Endothelial cell of umbilical vein (primary cell): ENCODE measurements at regions not wholly inside any gene's neighbourhood (a gene's known extent, or its start where the extent isn't known, plus 50 kb on each side); places are given as distances from the start of the nearest gene placed in this dataset.
A peak's percentile ranks its signal among the peaks of the same experiment; 100 is the strongest.

Experiments used
- BruUV-seq: library from RNA; stranded (reverse); fragments of 400-500 nt; replicated peaks from 2 replicates; lab custom pipeline; 2021; lab: Mats Ljungman, UMichigan
- CTCF ChIA-PET: fragments of 300-600, 350-600 bp; sonication (Branson Sonifier 250); formaldehyde crosslinking; loops from one replicate; lab custom pipeline; 2021; ENCODE audit warnings: antibody characterized with exemption, inconsistent platforms; lab: Charles Lee
- POLR2A ChIA-PET: fragments of 300-600, 350-600 bp; sonication (Branson Sonifier 250); formaldehyde crosslinking; loops from one replicate; lab custom pipeline; 2021; ENCODE audit warnings: antibody characterized with exemption, inconsistent platforms; lab: Charles Lee
- DNase-seq: peaks from one replicate; pipeline ENCODE4 v3.0.0-alpha.2; 2011; ENCODE audit warnings: low read depth, low spot score
- FAIRE-seq: peaks from 2 replicates; lab custom pipeline; 2011; peaks lifted over from hg19 to GRCh38; lab: Jason Lieb, UNC
- H2AFZ ChIP-seq: 2 replicates; pipeline ENCODE4 v1.6.0; 2012; ENCODE audit warnings: low read depth, low read length, control low read depth, inconsistent platforms
- H3K27ac ChIP-seq: 2 replicates; pipeline ENCODE4 v1.5.1; 2011; ENCODE audit warnings: low read depth, mild to moderate bottlenecking, control low read depth, low read length, moderate library complexity; ENCODE audit not compliant: insufficient read depth
- H3K27me3 ChIP-seq, 2 experiments: 2 replicates each; pipeline versions ENCODE4 v1.6.0 to v1.6.1; 2011; ENCODE audit warnings: low read length in 2 of 2, mixed read lengths in 1 of 2; ENCODE audit not compliant: control insufficient read depth in 2 of 2, insufficient read depth in 2 of 2
- H3K36me3 ChIP-seq, 2 experiments: 2 replicates in 1 of 2; 3 replicates in 1 of 2; pipeline ENCODE4 v1.5.1; 2011; ENCODE audit warnings: low read length in 2 of 2, mild to moderate bottlenecking in 1 of 2, moderate library complexity in 1 of 2; ENCODE audit not compliant: control insufficient read depth in 2 of 2, insufficient read depth in 2 of 2; ENCODE audit errors: extremely low read depth in 1 of 2
- H3K4me1 ChIP-seq: 3 replicates; pipeline ENCODE4 v1.5.1; 2011; ENCODE audit warnings: mild to moderate bottlenecking, low read length; ENCODE audit not compliant: control insufficient read depth, insufficient read depth; ENCODE audit errors: extremely low read depth
- H3K4me2 ChIP-seq: 2 replicates; pipeline ENCODE4 v1.6.1; 2011; ENCODE audit warnings: low read length, control low read depth, mixed read lengths; ENCODE audit not compliant: insufficient read depth
- H3K4me3 ChIP-seq, 3 experiments: fragments of 200-600 bp in 1 of 3; sonication (generic), shearing (Covaris generic) in 1 of 3; replicated peaks in 1 of 3; 2 replicates each; pipeline ENCODE4 v1.5.1; 2011 to 2016; ENCODE audit warnings: control low read depth in 3 of 3, low read length in 3 of 3, mild to moderate bottlenecking in 2 of 3, inconsistent platforms in 1 of 3, low read depth in 1 of 3, moderate library complexity in 1 of 3; ENCODE audit not compliant: insufficient read depth in 1 of 3
- H3K79me2 ChIP-seq: 2 replicates; pipeline ENCODE4 v1.6.0; 2012; ENCODE audit warnings: low read length, inconsistent platforms; ENCODE audit not compliant: control insufficient read depth, insufficient read depth
- H3K9ac ChIP-seq: replicated peaks from 2 replicates; pipeline ENCODE3; 2011; ENCODE audit warnings: low read length, control low read depth; ENCODE audit not compliant: insufficient read depth; ENCODE audit errors: extremely low read depth
- H3K9me1 ChIP-seq: replicated peaks from 3 replicates; pipeline ENCODE4 v1.6.0; 2011; ENCODE audit warnings: mild to moderate bottlenecking, low read length; ENCODE audit not compliant: control insufficient read depth, insufficient read depth; ENCODE audit errors: extremely low read depth
- H3K9me3 ChIP-seq: replicated peaks from 2 replicates; pipeline ENCODE4 v1.5.1; 2012; ENCODE audit warnings: low read length, inconsistent platforms; ENCODE audit not compliant: control insufficient read depth, insufficient read depth
- H4K20me1 ChIP-seq: replicated peaks from 2 replicates; pipeline ENCODE3; 2011; ENCODE audit warnings: mild to moderate bottlenecking, low read length; ENCODE audit not compliant: control insufficient read depth, insufficient read depth; ENCODE audit errors: extremely low read depth
- CTCF ChIP-seq, 2 donors: IDR thresholded peaks; 1 replicate in 1 of 2; 2 replicates in 1 of 2; pipeline ENCODE4 v1.5.1; 2011; ENCODE audit warnings: low read length in 2 of 2, mild to moderate bottlenecking in 2 of 2, moderate library complexity in 2 of 2, control low read depth in 1 of 2, inconsistent platforms in 1 of 2, low read depth in 1 of 2; ENCODE audit not compliant: insufficient read depth in 1 of 2; ENCODE audit errors: extremely low read depth in 1 of 2
- EZH2 ChIP-seq: IDR thresholded peaks from 2 replicates; pipeline ENCODE4 v1.6.1; 2012; ENCODE audit warnings: borderline replicate concordance, low read depth, mild to moderate bottlenecking, moderate library complexity, low read length, inconsistent platforms; ENCODE audit not compliant: severe bottlenecking
- FOS ChIP-seq: IDR thresholded peaks from 2 replicates; pipeline ENCODE4 v1.6.1; 2011; ENCODE audit warnings: mild to moderate bottlenecking, low read length, moderate library complexity, borderline replicate concordance; ENCODE audit not compliant: insufficient read depth
- JUN ChIP-seq: IDR thresholded peaks from 2 replicates; pipeline ENCODE4 v1.6.1; 2011; ENCODE audit warnings: borderline replicate concordance, low read depth; ENCODE audit not compliant: insufficient read length, insufficient read depth
- MAX ChIP-seq: IDR thresholded peaks from 2 replicates; pipeline ENCODE4 v1.6.1; 2011; ENCODE audit not compliant: insufficient read depth, insufficient read length
- POLR2A ChIP-seq: IDR thresholded peaks from 2 replicates; pipeline ENCODE4 v1.6.1; 2012; ENCODE audit warnings: low read depth, mild to moderate bottlenecking, control low read depth, low read length
- POLR2AphosphoS5 ChIP-seq: IDR thresholded peaks from 2 replicates; pipeline ENCODE4 v1.6.1; 2012; ENCODE audit warnings: low read depth, mild to moderate bottlenecking, control low read depth, low read length, moderate library complexity; ENCODE audit not compliant: insufficient read depth
- dilution Hi-C: fragments of 300-500 bp; cut with MboI; formaldehyde crosslinking; loops from one replicate; pipeline ENCODE4 v1.15.0; 2019; ENCODE audit warnings: low sequenced_read_pairs; ENCODE audit not compliant: extremely low pct_ligation_motif_present
- intact Hi-C: fragments of 100-400 bp; cut with micrococcal nuclease; formaldehyde crosslinking; loops from one replicate; pipeline ENCODE4 v1.10.0; 2022

GRCh38 chr3:882533-882932 is 210.3 kb upstream of the CNTN6 start:
- Histone ChIP-seq H2AFZ (no peak overlapping the region), H3K27me3 (no peaks in the 10 kb centered on the region), H3K27ac (peak overlapping the region; percentile 41), H4K20me1 (no peaks in the 10 kb centered on the region), H3K4me1 (peaks cover 2% of the 10 kb centered on the region), H3K36me3 (no peaks in the 10 kb centered on the region), H3K9me3 (no peaks in the 10 kb centered on the region), H3K9ac (no peak overlapping the region), H3K4me2 (no peak overlapping the region), H3K79me2 (no peaks in the 10 kb centered on the region), H3K4me3 (no peak overlapping the region), H3K9me1 (no peaks in the 10 kb centered on the region)
- dilution Hi-C loops (no loop called here), intact Hi-C loops (no loop called here)
- ChIA-PET CTCF (no interaction called here), POLR2A (no interaction called here)
- no peak for TF ChIP-seq POLR2A
- no peak for TF ChIP-seq POLR2AphosphoS5
- no peak for TF ChIP-seq EZH2
- TF ChIP-seq JUN: peak; percentile 47
- no peak for TF ChIP-seq FOS
- no peak for TF ChIP-seq CTCF (IDR thresholded peaks at IDR 0.05; ENCODE audit: extremely low read depth in 1 of 2, insufficient read depth in 1 of 2, low read depth in 1 of 2, low read length in 2 of 2)
- no peak for TF ChIP-seq MAX
- DNase-seq: peak; percentile 5
- BruUV-seq: no TSS peak
- FAIRE-seq: peak; percentile 18
